SK-N-SH (cell line): ENCODE measurements at regions not wholly inside any gene's neighbourhood (a gene's known extent, or its start where the extent isn't known, plus 50 kb on each side); places are given as distances from the start of the nearest gene placed in this dataset.

Source experiments
- CTCF ChIA-PET: fragments of 300-600, 350-600 bp; formaldehyde crosslinking; extraction: SDS; loops from one replicate; lab custom pipeline; 2021; lab: Yijun Ruan, JAX
- POLR2A ChIA-PET: fragments of 350-600 bp; sonication (Branson Sonifier 250); formaldehyde crosslinking; extraction: SDS; loops from one replicate; lab custom pipeline; 2020; ENCODE audit warnings: antibody characterized with exemption, inconsistent platforms; lab: Yijun Ruan, JAX
- DNase-seq: peaks from one replicate; pipeline ENCODE4 v3.0.0; 2012
- H2AFZ ChIP-seq: fragments of 200-600 bp; sonication (generic); 2 replicates; pipeline ENCODE4 v1.8.1; 2016; ENCODE audit warnings: antibody characterized with exemption, mild to moderate bottlenecking, low read depth
- H3F3A ChIP-seq: fragments of 200-600 bp; sonication (generic); replicated peaks from 2 replicates; pipeline ENCODE3; 2016; ENCODE audit warnings: antibody characterized with exemption, mild to moderate bottlenecking; ENCODE audit not compliant: insufficient read depth
- H3K27ac ChIP-seq, 2 experiments: fragments of 200-500 bp in 1 of 2; fragments of 200-600 bp in 1 of 2; sonication (Bioruptor generic) in 1 of 2; sonication (generic), shearing (Covaris generic) in 1 of 2; 2 replicates each; pipeline versions ENCODE4 v1.5.1 to v1.6.1; 2014 to 2016; ENCODE audit warnings: low read depth in 2 of 2, inconsistent platforms in 1 of 2, low read length in 1 of 2, mild to moderate bottlenecking in 1 of 2, mixed read lengths in 1 of 2
- H3K27me3 ChIP-seq: fragments of 200-600 bp; sonication (generic), shearing (Covaris generic); 2 replicates; pipeline ENCODE4 v1.6.1; 2016; ENCODE audit warnings: mixed run types; ENCODE audit not compliant: insufficient read depth
- H3K36me3 ChIP-seq, 2 experiments: fragments of 200-500 bp in 1 of 2; fragments of 200-600 bp in 1 of 2; sonication (Bioruptor generic) in 1 of 2; sonication (generic) in 1 of 2; replicated peaks in 1 of 2; 2 replicates each; pipeline versions ENCODE3 to v1.5.1; 2014 to 2016; ENCODE audit warnings: low read length in 1 of 2, mild to moderate bottlenecking in 1 of 2; ENCODE audit not compliant: insufficient read depth in 2 of 2, control insufficient read depth in 1 of 2
- H3K4me1 ChIP-seq, 2 experiments: fragments of 200-500 bp in 1 of 2; fragments of 200-600 bp in 1 of 2; sonication (Bioruptor generic) in 1 of 2; sonication (generic), shearing (Covaris generic) in 1 of 2; 2 replicates each; pipeline versions ENCODE4 v1.5.1 to v1.6.1; 2014 to 2016; ENCODE audit warnings: low read depth in 1 of 2, low read length in 1 of 2, mixed run types in 1 of 2; ENCODE audit not compliant: insufficient read depth in 2 of 2, control insufficient read depth in 1 of 2
- H3K4me2 ChIP-seq: fragments of 200-600 bp; sonication (generic), shearing (Covaris generic); 2 replicates; pipeline ENCODE4 v1.6.1; 2017; ENCODE audit warnings: mixed run types
- H3K4me3 ChIP-seq, 2 experiments: fragments of 200-500 bp in 1 of 2; fragments of 200-600 bp in 1 of 2; sonication (Bioruptor generic) in 1 of 2; sonication (generic), shearing (Covaris generic) in 1 of 2; 2 replicates each; pipeline versions ENCODE4 v1.5.1 to v1.8.1; 2014 to 2016; ENCODE audit warnings: low read depth in 2 of 2, inconsistent platforms in 1 of 2, low read length in 1 of 2, mild to moderate bottlenecking in 1 of 2, mixed read lengths in 1 of 2, moderate library complexity in 1 of 2
- H3K79me2 ChIP-seq: fragments of 200-600 bp; sonication (generic); 2 replicates; pipeline ENCODE4 v1.8.1; 2017; ENCODE audit warnings: mild to moderate bottlenecking; ENCODE audit not compliant: insufficient read depth
- H3K9ac ChIP-seq: fragments of 200-600 bp; sonication (generic); 2 replicates; pipeline ENCODE4 v1.6.1; 2017; ENCODE audit warnings: mixed run types
- H3K9me2 ChIP-seq: fragments of 200-600 bp; sonication (generic); 2 replicates; pipeline ENCODE4 v1.6.1; 2017; ENCODE audit warnings: mixed run types
- H3K9me3 ChIP-seq: fragments of 200-600 bp; sonication (generic); 2 replicates; pipeline ENCODE4 v1.6.1; 2017; ENCODE audit warnings: mixed run types, mild to moderate bottlenecking, moderate library complexity
- H4K20me1 ChIP-seq: fragments of 200-600 bp; sonication (generic); 2 replicates; pipeline ENCODE4 v1.6.1; 2017; ENCODE audit warnings: mild to moderate bottlenecking, mixed run types; ENCODE audit not compliant: insufficient read depth
- EP300 ChIP-seq, 2 experiments: IDR thresholded peaks; 2 replicates each; pipeline versions ENCODE4 v1.4.0 to v1.6.1; 2012; ENCODE audit warnings: borderline replicate concordance in 1 of 2, low read depth in 1 of 2, low read length in 1 of 2
- EZH2phosphoT487 ChIP-seq: fragments of 200-600 bp; sonication (generic); IDR thresholded peaks from 2 replicates; pipeline ENCODE4 v1.6.1; 2017; ENCODE audit warnings: low read depth, mixed run types, mild to moderate bottlenecking, antibody characterized with exemption, moderate library complexity, borderline replicate concordance
- FOSL2 ChIP-seq: IDR thresholded peaks from 2 replicates; pipeline ENCODE4 v1.4.0; 2012; ENCODE audit warnings: low read depth, mild to moderate bottlenecking, moderate library complexity, borderline replicate concordance
- GATA2 ChIP-seq: sonication (generic); formaldehyde crosslinking; IDR thresholded peaks from 2 replicates; pipeline ENCODE4 v1.5.0; 2020; ENCODE audit warnings: mild to moderate bottlenecking, missing genetic modification reagents
- MAX ChIP-seq: IDR thresholded peaks from 2 replicates; pipeline ENCODE4 v1.4.0; 2012; ENCODE audit warnings: low read depth
- MEF2A ChIP-seq: IDR thresholded peaks from 2 replicates; pipeline ENCODE4 v1.4.0; 2012; ENCODE audit warnings: low read depth, borderline replicate concordance
- MXI1 ChIP-seq: IDR thresholded peaks from 2 replicates; pipeline ENCODE4 v1.6.1; 2012; ENCODE audit warnings: mild to moderate bottlenecking, low read depth, low read length, improper control_type of control experiment
- PBX3 ChIP-seq: IDR thresholded peaks from 2 replicates; pipeline ENCODE4; 2012
- REST ChIP-seq: IDR thresholded peaks from 2 replicates; pipeline ENCODE4 v1.6.1; 2012; ENCODE audit warnings: mild to moderate bottlenecking, low read depth, low read length, moderate library complexity
- RFX5 ChIP-seq: IDR thresholded peaks from 2 replicates; pipeline ENCODE4 v1.6.1; 2012; ENCODE audit warnings: mild to moderate bottlenecking, improper control_type of control experiment, low read length
- RXRA ChIP-seq: IDR thresholded peaks from 2 replicates; pipeline ENCODE4 v1.4.0; 2012; ENCODE audit warnings: low read depth, mild to moderate bottlenecking, borderline replicate concordance
- SIN3A ChIP-seq: IDR thresholded peaks from 2 replicates; pipeline ENCODE4 v1.6.1; 2012; ENCODE audit warnings: low read depth, mild to moderate bottlenecking, low read length, moderate library complexity, borderline replicate concordance
- SMC3 ChIP-seq: IDR thresholded peaks from 2 replicates; pipeline ENCODE4 v1.6.1; 2012; ENCODE audit warnings: low read depth, low read length, improper control_type of control experiment
- TAF1 ChIP-seq: IDR thresholded peaks from 2 replicates; pipeline ENCODE4 v1.6.1; 2012; ENCODE audit warnings: low read depth, mild to moderate bottlenecking, low read length, moderate library complexity, borderline replicate concordance
- TEAD4 ChIP-seq: IDR thresholded peaks from 2 replicates; pipeline ENCODE4 v1.4.0; 2012; ENCODE audit warnings: mild to moderate bottlenecking, borderline replicate concordance; ENCODE audit not compliant: insufficient read depth
- USF1 ChIP-seq: IDR thresholded peaks from 2 replicates; pipeline ENCODE4 v1.4.0; 2012; ENCODE audit warnings: low read depth, borderline replicate concordance
- USF2 ChIP-seq: fragments of 150-350 bp; IDR thresholded peaks from 2 replicates; pipeline ENCODE4 v1.6.1; 2017; ENCODE audit warnings: antibody characterized with exemption, low read length, low read depth, borderline replicate concordance
- YY1 ChIP-seq: IDR thresholded peaks from 2 replicates; pipeline ENCODE4 v1.4.0; 2012; ENCODE audit warnings: low read depth, mild to moderate bottlenecking
- ZBTB33 ChIP-seq: IDR thresholded peaks from 2 replicates; pipeline ENCODE4 v1.4.0; 2012; ENCODE audit warnings: low read depth, borderline replicate concordance
- WGBS: methylation state at CpG from one replicate; pipeline ENCODE4 v1.1.6; 2017; ENCODE audit warnings: low lambda C conversion rate; 5-methylcytosine and 5-hydroxymethylcytosine counted together
- TF ChIP-seq, protein P1 (sequence below): fragments of 150-350 bp; IDR thresholded peaks from 2 replicates; pipeline ENCODE4 v1.6.1; 2016; ENCODE audit warnings: mild to moderate bottlenecking, low read depth, low read length

- ChIA-PET POLR2A (no interaction called here), CTCF (no interaction called here)
- no peak overlapping the region for H3K9ac ChIP-seq
- TF ChIP-seq, protein P1, sequence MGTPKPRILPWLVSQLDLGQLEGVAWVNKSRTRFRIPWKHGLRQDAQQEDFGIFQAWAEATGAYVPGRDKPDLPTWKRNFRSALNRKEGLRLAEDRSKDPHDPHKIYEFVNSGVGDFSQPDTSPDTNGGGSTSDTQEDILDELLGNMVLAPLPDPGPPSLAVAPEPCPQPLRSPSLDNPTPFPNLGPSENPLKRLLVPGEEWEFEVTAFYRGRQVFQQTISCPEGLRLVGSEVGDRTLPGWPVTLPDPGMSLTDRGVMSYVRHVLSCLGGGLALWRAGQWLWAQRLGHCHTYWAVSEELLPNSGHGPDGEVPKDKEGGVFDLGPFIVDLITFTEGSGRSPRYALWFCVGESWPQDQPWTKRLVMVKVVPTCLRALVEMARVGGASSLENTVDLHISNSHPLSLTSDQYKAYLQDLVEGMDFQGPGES: no peak
- TF ChIP-seq MAX (no peak), USF1 (no peak), MXI1 (no peak), USF2 (no peak), ZBTB33 (no peak), PBX3 (no peak), SIN3A (no peak), TAF1 (no peak), REST (no peak), EP300 (IDR thresholded peaks at IDR 0.05; ENCODE audit: borderline replicate concordance in 1 of 2, low read depth in 1 of 2, low read length in 1 of 2) (no peak), TEAD4 (no peak), RFX5 (no peak), FOSL2 (no peak), YY1 (no peak), EZH2phosphoT487 (no peak), SMC3 (no peak), MEF2A (no peak), GATA2 (no peak), RXRA (no peak)
- 8% methylated on average over 5 of the region's 6 CpGs for WGBS
- H3K9me3 ChIP-seq: no peaks in the 10 kb centered on the region
- H4K20me1 ChIP-seq: no peaks in the 10 kb centered on the region
- no peaks in the 10 kb centered on the region for H3K36me3 ChIP-seq
- H2AFZ ChIP-seq: no peak overlapping the region
- H3K27ac ChIP-seq: no peak overlapping the region
- DNase-seq: no peak
- H3K9me2 ChIP-seq: no peaks in the 10 kb centered on the region
- no peak overlapping the region for H3K4me3 ChIP-seq
- no peaks in the 10 kb centered on the region for H3K27me3 ChIP-seq
- H3K4me1 ChIP-seq: no peaks in the 10 kb centered on the region
- no peak overlapping the region for H3K4me2 ChIP-seq
- H3K79me2 ChIP-seq: no peaks in the 10 kb centered on the region
- no peaks in the 10 kb centered on the region for H3F3A ChIP-seq
Observed at GRCh38 chr2:114083717-114084387, 194.0 kb downstream of the ACTR3 start.
